Upper lobe of right lung (tissue), 1 donor: ENCODE measurements at regions not wholly inside any gene's neighbourhood (a gene's known extent, or its start where the extent isn't known, plus 50 kb on each side); places are given as distances from the start of the nearest gene placed in this dataset.

Source experiments
- ATAC-seq: fragments of 200-7000 bp; cut with Tn5 transposase; one replicate; pipeline ENCODE4 v1.9.1; 2020; ENCODE audit warnings: mild to moderate bottlenecking, moderate library complexity
- DNase-seq: peaks from one replicate; pipeline ENCODE4 v3.0.0-alpha.2; 2020
- H3K27ac ChIP-seq: fragments of 200-600 bp; one replicate; pipeline ENCODE4 v1.8.0; 2022
- H3K27me3 ChIP-seq: fragments of 200-600 bp; one replicate; pipeline ENCODE4 v1.8.0; 2022; ENCODE audit warnings: mild to moderate bottlenecking
- H3K36me3 ChIP-seq: fragments of 200-600 bp; one replicate; pipeline ENCODE4 v1.8.0; 2022
- H3K4me1 ChIP-seq: fragments of 200-600 bp; one replicate; pipeline ENCODE4 v1.8.0; 2022
- H3K4me3 ChIP-seq: fragments of 200-600 bp; one replicate; pipeline ENCODE4 v1.8.0; 2022; ENCODE audit warnings: mild to moderate bottlenecking
- H3K9me3 ChIP-seq: fragments of 200-600 bp; one replicate; pipeline ENCODE4 v1.8.0; 2022
- CTCF ChIP-seq: fragments of 200-600 bp; IDR thresholded peaks from one replicate; pipeline ENCODE4 v1.8.0; 2022; ENCODE audit warnings: antibody characterized with exemption
- intact Hi-C: fragments of 100-400 bp; cut with DNase I; formaldehyde crosslinking; loops from one replicate; pipeline ENCODE4 v1.11.0; 2022
- donor health status: DM: no; HTN: yes; CAD: no; lungs with severe emphysema.

GRCh38 chr7:47221826-47222225 lies 360.1 kb downstream of the TNS3 start:
- no peak for DNase-seq
- no peak for ATAC-seq
- intact Hi-C loops: no loop called here
- no peak overlapping the region for H3K4me3 ChIP-seq
- no peak overlapping the region for H3K27ac ChIP-seq
- no peaks in the 10 kb centered on the region for H3K4me1 ChIP-seq
- no peak for TF ChIP-seq CTCF
- no peaks in the 10 kb centered on the region for H3K36me3 ChIP-seq
- no peaks in the 10 kb centered on the region for H3K27me3 ChIP-seq
- H3K9me3 ChIP-seq: no peaks in the 10 kb centered on the region

GRCh38 chr7:47218378-47219176 lies 363.3 kb downstream of the TNS3 start:
- Histone ChIP-seq H3K9me3 (no peaks in the 10 kb centered on the region), H3K4me3 (no peak overlapping the region), H3K27ac (no peak overlapping the region), H3K4me1 (no peaks in the 10 kb centered on the region), H3K36me3 (no peaks in the 10 kb centered on the region), H3K27me3 (no peaks in the 10 kb centered on the region)
- ATAC-seq (no peak), DNase-seq (no peak)
- TF ChIP-seq CTCF: no peak
- intact Hi-C loops: no loop called here

GRCh38 chr7:47217570-47218360 lies 364.1 kb downstream of the TNS3 start:
- no peak for TF ChIP-seq CTCF
- no peaks in the 10 kb centered on the region for H3K4me1 ChIP-seq
- ATAC-seq (no peak), DNase-seq (no peak)
- no peaks in the 10 kb centered on the region for H3K9me3 ChIP-seq
- H3K27me3 ChIP-seq: no peaks in the 10 kb centered on the region
- H3K36me3 ChIP-seq: no peaks in the 10 kb centered on the region
- H3K4me3 ChIP-seq: no peak overlapping the region
- no peak overlapping the region for H3K27ac ChIP-seq
- intact Hi-C loops: no loop called here

GRCh38 chr7:47217086-47217485 lies 364.8 kb downstream of the TNS3 start:
- intact Hi-C loops: no loop called here
- H3K4me1 ChIP-seq: no peaks in the 10 kb centered on the region
- no peaks in the 10 kb centered on the region for H3K36me3 ChIP-seq
- no peak for ATAC-seq
- no peaks in the 10 kb centered on the region for H3K9me3 ChIP-seq
- TF ChIP-seq CTCF: no peak
- no peak overlapping the region for H3K27ac ChIP-seq
- H3K4me3 ChIP-seq: no peak overlapping the region
- DNase-seq: no peak
- H3K27me3 ChIP-seq: no peaks in the 10 kb centered on the region

- Histone ChIP-seq H3K36me3 (no peaks in the 10 kb centered on the region), H3K4me1 (no peaks in the 10 kb centered on the region), H3K4me3 (no peak overlapping the region), H3K27ac (no peak overlapping the region), H3K27me3 (no peaks in the 10 kb centered on the region), H3K9me3 (no peaks in the 10 kb centered on the region)
- DNase-seq: no peak
- TF ChIP-seq CTCF: no peak
- ATAC-seq: no peak
- intact Hi-C loops: no loop called here
These were observed 365.5 kb downstream of the TNS3 start for GRCh38 chr7:47216439-47216838.
